Spleen (tissue), 7 donors: ENCODE measurements at regions not wholly inside any gene's neighbourhood (a gene's known extent, or its start where the extent isn't known, plus 50 kb on each side); places are given as distances from the start of the nearest gene placed in this dataset.

ENCODE experiments used
- POLR2A ChIP-seq, 3 donors: fragments of 450-650 bp; IDR thresholded peaks; one replicate each; pipeline ENCODE4 v1.5.1; 2017; ENCODE audit warnings: antibody characterized with exemption in 3 of 3, mild to moderate bottlenecking in 1 of 3
- TF ChIP-seq, protein P1 (sequence below), 11 experiments: fragments of 200-600 bp in 7 of 11; fragments of 450-650 bp in 4 of 11; sonication (generic) in 4 of 11; IDR thresholded peaks in 8 of 11; conservative IDR thresholded peaks in 3 of 11; 1 replicate in 7 of 11; 2 replicates in 4 of 11; pipeline versions ENCODE4 v1.4.0 to v1.8.0; 2016 to 2021; ENCODE audit warnings: antibody characterized with exemption in 11 of 11, inconsistent platforms in 4 of 11, mild to moderate bottlenecking in 1 of 11
- donor health status: DM: no; HTN: no; CAD: no; lungs with moderate emphysema.
- donor health status: DM: no; HTN: no; CAD: no.
- donor health status: DM: no; HTN: no; CAD: no.

DNA sequence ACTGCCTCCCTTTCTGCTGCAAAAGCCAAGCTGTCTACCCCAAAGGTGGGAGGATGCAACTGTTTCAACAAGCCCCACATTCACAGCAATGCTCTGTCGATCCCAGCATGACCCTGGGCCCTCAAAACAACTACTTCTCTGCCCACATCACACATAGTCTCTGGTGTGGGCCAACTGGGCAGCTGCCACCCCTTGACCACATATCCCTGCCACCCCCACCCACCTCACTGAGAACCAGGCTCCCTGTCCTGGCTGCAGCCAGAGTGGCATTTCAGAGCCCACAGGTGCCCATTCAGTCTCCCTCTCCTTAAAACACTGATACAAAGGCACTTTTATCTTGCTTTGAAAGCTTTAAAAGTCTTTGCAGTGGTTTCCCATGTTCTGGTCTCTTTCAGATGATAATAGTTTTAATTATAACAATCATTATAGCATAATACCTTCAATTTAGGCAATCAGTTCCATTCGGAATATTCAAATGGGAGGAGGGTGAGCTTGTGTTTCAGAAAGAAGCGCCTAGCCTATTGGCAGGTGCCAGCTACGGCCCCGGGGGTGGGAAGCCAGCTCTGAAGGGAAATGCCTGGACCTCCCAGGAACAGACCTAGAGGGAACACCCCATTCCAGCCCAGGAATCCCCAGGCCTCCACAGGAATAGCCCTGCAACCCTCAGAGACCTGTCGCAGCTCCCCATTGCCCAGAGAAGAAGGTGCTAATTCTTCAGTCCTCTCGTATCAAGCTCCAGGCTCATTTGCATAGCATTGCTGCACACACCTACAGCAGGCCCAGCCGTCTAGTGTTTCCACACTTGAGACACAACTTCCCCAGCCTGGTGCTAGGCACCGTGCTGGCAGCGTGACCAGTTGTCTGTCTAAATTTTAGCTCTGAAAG lies 90.8 kb downstream of the C5orf15 start:
- TF ChIP-seq, protein P1, sequence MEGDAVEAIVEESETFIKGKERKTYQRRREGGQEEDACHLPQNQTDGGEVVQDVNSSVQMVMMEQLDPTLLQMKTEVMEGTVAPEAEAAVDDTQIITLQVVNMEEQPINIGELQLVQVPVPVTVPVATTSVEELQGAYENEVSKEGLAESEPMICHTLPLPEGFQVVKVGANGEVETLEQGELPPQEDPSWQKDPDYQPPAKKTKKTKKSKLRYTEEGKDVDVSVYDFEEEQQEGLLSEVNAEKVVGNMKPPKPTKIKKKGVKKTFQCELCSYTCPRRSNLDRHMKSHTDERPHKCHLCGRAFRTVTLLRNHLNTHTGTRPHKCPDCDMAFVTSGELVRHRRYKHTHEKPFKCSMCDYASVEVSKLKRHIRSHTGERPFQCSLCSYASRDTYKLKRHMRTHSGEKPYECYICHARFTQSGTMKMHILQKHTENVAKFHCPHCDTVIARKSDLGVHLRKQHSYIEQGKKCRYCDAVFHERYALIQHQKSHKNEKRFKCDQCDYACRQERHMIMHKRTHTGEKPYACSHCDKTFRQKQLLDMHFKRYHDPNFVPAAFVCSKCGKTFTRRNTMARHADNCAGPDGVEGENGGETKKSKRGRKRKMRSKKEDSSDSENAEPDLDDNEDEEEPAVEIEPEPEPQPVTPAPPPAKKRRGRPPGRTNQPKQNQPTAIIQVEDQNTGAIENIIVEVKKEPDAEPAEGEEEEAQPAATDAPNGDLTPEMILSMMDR (IDR thresholded peaks at IDR 0.05 in 8 of 11, conservative IDR thresholded peaks at IDR 0.05 in 3 of 11): no peak
- no peak for TF ChIP-seq POLR2A (IDR thresholded peaks at IDR 0.05)
